ENCODE measurements at regions not wholly inside any gene's neighbourhood (a gene's known extent, or its start where the extent isn't known, plus 50 kb on each side); places are given as distances from the start of the nearest gene placed in this dataset.

DNA sequence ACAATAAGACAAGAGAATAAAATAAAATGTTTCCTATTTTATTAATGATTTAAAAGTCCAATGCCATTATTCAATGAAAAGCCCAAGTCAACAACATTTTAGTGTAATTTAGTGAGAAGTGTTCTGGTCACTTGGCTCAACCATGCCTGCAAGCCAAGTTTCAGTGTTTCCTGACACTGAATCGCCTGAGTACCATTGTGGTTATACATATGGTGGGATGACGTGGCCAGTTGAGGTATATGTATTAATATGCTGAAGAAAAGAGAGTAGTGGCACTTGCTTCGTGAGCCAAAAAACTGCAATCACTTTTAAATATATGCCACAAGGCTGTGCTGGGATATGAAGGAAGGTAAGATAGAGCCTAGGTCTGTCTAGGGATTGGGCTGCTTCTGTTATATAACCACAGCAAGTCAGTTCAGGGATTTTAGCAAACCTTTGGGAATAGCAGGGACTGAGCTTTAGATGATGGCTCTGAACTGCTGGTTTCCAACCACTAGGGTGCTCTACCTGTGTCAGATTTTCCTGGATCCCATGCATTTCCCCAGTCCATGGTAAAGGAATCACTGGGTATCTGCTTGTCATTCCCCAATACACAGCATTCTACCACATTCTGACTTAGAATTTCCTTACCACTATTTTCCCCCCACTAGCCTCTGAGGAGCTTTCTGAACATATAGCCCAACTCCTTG, 214.0 kb upstream of the PRPS1L1 start:
- no peak overlapping the region for H2AFZ ChIP-seq (ENCODE audit: low read depth, low read length)

DNA sequence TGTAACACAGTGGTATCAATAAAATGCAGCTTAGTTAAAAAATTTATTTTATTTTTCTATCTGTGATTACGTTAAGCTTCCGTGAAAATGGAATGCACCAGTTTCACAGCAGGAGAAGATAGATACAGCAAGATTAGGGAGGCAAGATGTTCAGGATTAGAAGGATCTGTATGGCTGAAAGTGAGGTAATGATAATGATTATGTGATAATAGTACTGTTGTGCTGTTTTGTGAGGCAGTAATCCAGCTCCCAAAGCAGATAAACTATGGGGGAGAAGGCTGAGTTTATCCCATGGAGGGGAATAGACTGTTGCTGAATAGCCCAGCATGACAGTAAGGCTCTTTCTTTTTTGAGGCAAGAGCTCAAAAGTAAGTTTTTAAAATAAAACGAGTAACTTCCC, 216.1 kb upstream of the PRPS1L1 start:
- Histone ChIP-seq H3K4me1 (ENCODE audit: insufficient read depth, low read length) (no peaks in the 10 kb centered on the region), H3K9me3 (ENCODE audit: low read length) (no peaks in the 10 kb centered on the region), H3K36me3 (ENCODE audit: insufficient read depth, low read length) (no peaks in the 10 kb centered on the region), H2AFZ (ENCODE audit: low read depth, low read length) (no peak overlapping the region), H3K4me3 (ENCODE audit: low read length) (no peak overlapping the region), H3K27me3 (ENCODE audit: insufficient read depth, low read length) (no peaks in the 10 kb centered on the region)

More for the DNA sequence above, 214.0 kb upstream of the PRPS1L1 start:
- Histone ChIP-seq H3K4me3 (ENCODE audit: low read length) (no peak overlapping the region), H3K4me1 (ENCODE audit: insufficient read depth, low read length) (no peaks in the 10 kb centered on the region), H3K36me3 (ENCODE audit: insufficient read depth, low read length) (no peaks in the 10 kb centered on the region), H3K9me3 (ENCODE audit: low read length) (no peaks in the 10 kb centered on the region), H3K27me3 (ENCODE audit: insufficient read depth, low read length) (no peaks in the 10 kb centered on the region)

DNA sequence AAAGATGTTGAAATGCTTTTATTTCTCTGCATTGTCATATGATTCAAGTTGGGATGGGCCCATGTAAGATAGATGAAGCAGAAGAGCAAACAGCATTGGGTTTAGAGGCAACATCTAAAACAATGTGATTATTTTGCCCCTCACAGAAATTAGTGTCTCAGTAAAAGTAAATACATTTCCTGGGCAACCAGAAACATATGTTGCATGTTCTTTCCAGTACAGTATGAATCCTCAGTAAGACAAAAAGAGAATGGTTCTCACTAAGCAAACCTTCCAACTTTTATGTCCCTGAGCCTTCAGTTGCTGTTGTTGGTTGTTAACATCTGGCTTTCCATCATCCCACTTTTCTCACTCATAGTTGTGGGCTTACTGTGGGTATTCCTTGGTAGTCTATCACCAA, 222.5 kb upstream of the PRPS1L1 start:
- no peak overlapping the region for H2AFZ ChIP-seq (ENCODE audit: low read depth, low read length)
- no peak overlapping the region for H3K4me3 ChIP-seq (ENCODE audit: low read length)
- no peaks in the 10 kb centered on the region for H3K36me3 ChIP-seq (ENCODE audit: insufficient read depth, low read length)
- no peaks in the 10 kb centered on the region for H3K9me3 ChIP-seq (ENCODE audit: low read length)
- no peaks in the 10 kb centered on the region for H3K27me3 ChIP-seq (ENCODE audit: insufficient read depth, low read length)
- H3K4me1 ChIP-seq (ENCODE audit: insufficient read depth, low read length): no peaks in the 10 kb centered on the region

DNA sequence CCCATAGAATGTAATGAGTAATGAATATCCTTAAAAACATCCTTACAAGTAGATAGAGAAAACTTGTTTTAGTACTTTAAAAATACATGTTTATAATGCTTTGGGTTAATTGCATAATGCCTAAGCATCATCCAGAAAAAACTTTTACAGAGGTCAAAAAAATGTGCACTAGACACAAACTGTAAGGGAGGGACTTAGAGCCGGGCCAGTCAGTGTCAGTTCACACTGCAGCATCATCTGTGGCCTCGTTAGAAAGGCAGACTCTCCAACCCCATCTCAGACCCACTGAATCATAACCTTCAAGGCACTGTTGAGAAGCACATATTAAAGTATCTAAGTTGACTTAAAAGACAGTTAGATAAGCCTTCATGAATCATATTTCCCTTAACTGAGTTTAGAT, 230.1 kb upstream of the PRPS1L1 start:
- no peak overlapping the region for H3K4me3 ChIP-seq (ENCODE audit: low read length)
- no peaks in the 10 kb centered on the region for H3K36me3 ChIP-seq (ENCODE audit: insufficient read depth, low read length)
- no peaks in the 10 kb centered on the region for H3K9me3 ChIP-seq (ENCODE audit: low read length)
- H3K27me3 ChIP-seq (ENCODE audit: insufficient read depth, low read length): no peaks in the 10 kb centered on the region
- H3K4me1 ChIP-seq (ENCODE audit: insufficient read depth, low read length): no peaks in the 10 kb centered on the region
- H2AFZ ChIP-seq (ENCODE audit: low read depth, low read length): no peak overlapping the region

DNA sequence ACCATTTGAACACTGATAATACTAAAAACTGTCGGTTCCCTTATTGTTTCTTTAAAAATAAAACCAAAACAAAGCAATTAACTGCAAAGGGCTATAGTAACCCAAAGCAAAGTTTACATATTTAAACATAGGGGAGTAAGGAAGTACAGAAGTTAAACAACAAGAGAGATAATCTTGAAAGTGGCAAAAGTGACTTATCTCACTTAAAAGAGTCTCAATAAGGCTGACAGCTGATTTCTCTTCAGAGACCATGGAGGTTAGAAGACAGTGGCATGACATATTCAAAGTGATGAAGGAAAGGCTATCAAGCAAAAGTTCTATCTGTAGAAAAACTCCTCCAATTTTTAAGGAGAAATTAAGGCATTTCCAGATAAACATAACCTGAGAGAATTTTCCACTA, 233.5 kb upstream of the HDAC9 start:
- H3K27me3 ChIP-seq (ENCODE audit: insufficient read depth, low read length): no peaks in the 10 kb centered on the region
- H3K9me3 ChIP-seq (ENCODE audit: low read length): no peaks in the 10 kb centered on the region
- no peaks in the 10 kb centered on the region for H3K36me3 ChIP-seq (ENCODE audit: insufficient read depth, low read length)
- no peaks in the 10 kb centered on the region for H3K4me1 ChIP-seq (ENCODE audit: insufficient read depth, low read length)
- H2AFZ ChIP-seq (ENCODE audit: low read depth, low read length): no peak overlapping the region
- no peak overlapping the region for H3K4me3 ChIP-seq (ENCODE audit: low read length)

DNA sequence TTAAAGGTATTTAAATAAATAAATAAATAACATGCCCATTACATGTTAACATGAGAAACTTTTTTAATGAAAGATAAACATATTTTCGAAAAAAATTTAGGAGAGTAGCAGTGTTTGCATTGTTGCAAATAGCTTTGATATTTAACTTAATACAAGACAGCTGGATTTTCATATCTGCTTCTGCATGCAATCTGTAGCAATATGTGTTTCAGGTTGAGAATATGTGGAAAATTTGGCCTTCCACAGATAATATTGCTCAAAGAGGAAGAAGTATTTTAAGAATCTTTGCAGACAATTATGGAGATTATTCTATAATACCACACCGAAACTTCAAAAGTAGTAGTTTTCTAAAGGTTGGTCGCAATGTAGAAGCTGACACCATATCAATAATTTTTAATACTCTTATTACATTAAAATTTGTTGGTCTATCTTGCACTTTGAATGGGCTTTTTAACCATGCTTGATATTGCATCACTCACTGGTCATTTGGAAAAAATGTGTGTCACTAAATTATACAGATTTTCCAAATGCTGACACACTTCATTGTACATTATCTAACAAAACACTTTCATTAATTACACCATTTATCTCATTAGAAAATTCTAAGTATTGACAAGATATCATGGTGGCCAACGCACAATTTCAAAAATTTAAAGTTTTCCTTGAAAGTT, 229.8 kb upstream of the HDAC9 start:
- Histone ChIP-seq H3K9me3 (ENCODE audit: low read length) (no peaks in the 10 kb centered on the region), H3K4me1 (ENCODE audit: insufficient read depth, low read length) (no peaks in the 10 kb centered on the region), H3K27me3 (ENCODE audit: insufficient read depth, low read length) (no peaks in the 10 kb centered on the region), H2AFZ (ENCODE audit: low read depth, low read length) (no peak overlapping the region), H3K4me3 (ENCODE audit: low read length) (no peak overlapping the region), H3K36me3 (ENCODE audit: insufficient read depth, low read length) (no peaks in the 10 kb centered on the region)

DNA sequence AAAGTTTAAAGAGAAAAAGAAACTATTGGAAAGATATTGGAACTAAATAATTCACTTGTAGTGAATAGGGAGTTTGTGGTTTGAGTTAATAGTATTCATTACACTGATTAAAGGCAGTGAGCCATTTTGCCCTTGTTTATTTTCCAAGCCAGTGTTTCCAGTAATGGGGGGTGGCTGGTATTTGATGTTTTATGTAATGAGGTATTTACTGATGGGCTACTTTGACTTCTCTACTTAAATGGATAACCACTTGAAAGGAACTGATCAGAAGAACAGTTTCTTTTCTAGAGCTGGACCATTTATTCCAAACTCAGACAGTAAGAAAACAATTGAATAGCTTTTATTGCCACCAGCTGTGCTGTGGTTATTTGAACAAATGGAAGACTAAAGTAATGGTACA, 227.0 kb upstream of the HDAC9 start:
- H3K27me3 ChIP-seq (ENCODE audit: insufficient read depth, low read length): no peaks in the 10 kb centered on the region
- H3K4me3 ChIP-seq (ENCODE audit: low read length): no peak overlapping the region
- no peaks in the 10 kb centered on the region for H3K4me1 ChIP-seq (ENCODE audit: insufficient read depth, low read length)
- H3K36me3 ChIP-seq (ENCODE audit: insufficient read depth, low read length): no peaks in the 10 kb centered on the region
- no peak overlapping the region for H2AFZ ChIP-seq (ENCODE audit: low read depth, low read length)
- no peaks in the 10 kb centered on the region for H3K9me3 ChIP-seq (ENCODE audit: low read length)

DNA sequence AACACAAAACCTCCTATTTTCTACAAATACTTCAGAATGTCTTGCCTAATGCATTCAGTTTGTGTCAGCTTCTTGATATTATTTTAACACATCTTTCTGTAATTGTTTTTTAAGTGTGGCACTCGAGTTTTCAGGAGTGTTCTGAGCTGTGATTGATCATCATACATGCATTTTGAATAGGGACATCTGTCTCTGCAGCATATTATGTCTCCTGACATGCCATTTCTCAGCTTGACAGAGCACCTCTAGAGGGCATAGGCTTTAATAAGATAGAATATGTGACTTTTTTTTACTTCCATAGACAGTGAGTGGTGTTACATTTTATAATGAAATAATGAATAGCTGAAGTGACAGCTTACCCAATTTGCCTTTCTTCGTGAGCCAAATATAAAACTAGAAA, 219.2 kb upstream of the HDAC9 start:
- Histone ChIP-seq H3K4me1 (ENCODE audit: insufficient read depth, low read length) (no peaks in the 10 kb centered on the region), H3K9me3 (ENCODE audit: low read length) (no peaks in the 10 kb centered on the region)

DNA sequence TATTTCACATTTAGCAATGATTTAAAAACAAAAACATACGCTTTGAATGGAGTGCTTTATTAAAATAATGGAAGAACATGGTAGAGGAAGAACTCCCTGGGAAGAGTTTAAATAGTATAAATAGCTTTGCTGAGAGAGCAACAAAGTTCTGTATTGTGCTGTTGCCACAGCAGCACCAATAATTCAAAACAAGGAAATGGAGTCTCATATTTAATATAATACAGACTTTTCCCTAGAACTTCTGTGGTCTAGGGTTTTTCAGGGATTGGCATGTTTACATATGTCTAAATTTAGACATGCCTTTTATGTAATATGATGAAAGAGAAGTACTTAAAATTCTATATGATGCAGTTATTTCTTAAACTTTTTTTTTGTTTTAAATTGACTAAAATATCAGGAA, 217.2 kb upstream of the HDAC9 start:
- Histone ChIP-seq H3K27me3 (ENCODE audit: insufficient read depth, low read length) (no peaks in the 10 kb centered on the region), H3K36me3 (ENCODE audit: insufficient read depth, low read length) (no peaks in the 10 kb centered on the region), H3K4me1 (ENCODE audit: insufficient read depth, low read length) (no peaks in the 10 kb centered on the region), H3K4me3 (ENCODE audit: low read length) (no peak overlapping the region), H2AFZ (ENCODE audit: low read depth, low read length) (no peak overlapping the region), H3K9me3 (ENCODE audit: low read length) (no peaks in the 10 kb centered on the region)

More for the DNA sequence above, 219.2 kb upstream of the HDAC9 start:
- Histone ChIP-seq H3K36me3 (ENCODE audit: insufficient read depth, low read length) (no peaks in the 10 kb centered on the region), H3K27me3 (ENCODE audit: insufficient read depth, low read length) (no peaks in the 10 kb centered on the region), H2AFZ (ENCODE audit: low read depth, low read length) (no peak overlapping the region), H3K4me3 (ENCODE audit: low read length) (no peak overlapping the region)

DNA sequence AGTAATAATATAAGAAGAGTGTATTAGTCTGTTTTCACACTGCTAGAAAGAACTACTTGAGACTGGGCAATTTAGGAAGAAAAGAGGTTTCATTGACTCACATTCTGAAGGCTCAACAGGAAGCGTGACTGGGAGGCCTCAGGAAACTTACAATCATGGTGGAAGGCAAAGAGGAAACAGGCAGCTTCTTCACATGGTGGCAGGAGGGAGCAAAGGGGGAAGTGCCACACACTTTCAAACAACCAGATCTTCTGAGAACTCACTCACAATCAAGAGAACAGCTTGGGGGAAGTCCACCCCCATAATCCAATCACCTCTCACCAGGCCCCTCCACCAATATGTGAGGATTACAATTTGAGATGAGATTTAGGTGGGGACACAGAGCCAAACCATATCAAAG, 212.5 kb upstream of the HDAC9 start:
- Histone ChIP-seq H3K9me3 (ENCODE audit: low read length) (no peaks in the 10 kb centered on the region), H3K4me3 (ENCODE audit: low read length) (no peak overlapping the region), H3K4me1 (ENCODE audit: insufficient read depth, low read length) (no peaks in the 10 kb centered on the region), H3K27me3 (ENCODE audit: insufficient read depth, low read length) (no peaks in the 10 kb centered on the region), H3K36me3 (ENCODE audit: insufficient read depth, low read length) (no peaks in the 10 kb centered on the region), H2AFZ (ENCODE audit: low read depth, low read length) (no peak overlapping the region)

DNA sequence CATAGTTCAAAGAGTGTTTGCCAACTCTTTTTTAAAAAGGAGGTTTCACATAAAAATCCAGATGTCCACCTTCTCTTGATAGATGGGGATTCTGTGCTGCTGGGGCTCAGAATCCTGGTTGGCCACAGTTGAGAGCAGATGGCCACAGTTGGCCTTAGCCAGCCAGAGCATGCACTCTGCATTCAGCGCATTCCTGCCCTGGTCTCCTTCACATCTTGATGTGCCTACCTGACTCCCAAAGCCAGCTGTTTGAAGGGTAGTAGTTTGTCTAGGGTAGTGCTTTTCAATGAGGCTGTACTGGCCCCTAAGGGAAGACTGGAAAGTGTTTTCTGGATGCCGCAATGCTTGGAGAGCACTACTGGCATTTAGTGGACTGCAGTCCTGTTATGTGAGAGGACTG, 208.1 kb upstream of the HDAC9 start:
- H3K4me3 ChIP-seq (ENCODE audit: low read length): no peak overlapping the region

DNA sequence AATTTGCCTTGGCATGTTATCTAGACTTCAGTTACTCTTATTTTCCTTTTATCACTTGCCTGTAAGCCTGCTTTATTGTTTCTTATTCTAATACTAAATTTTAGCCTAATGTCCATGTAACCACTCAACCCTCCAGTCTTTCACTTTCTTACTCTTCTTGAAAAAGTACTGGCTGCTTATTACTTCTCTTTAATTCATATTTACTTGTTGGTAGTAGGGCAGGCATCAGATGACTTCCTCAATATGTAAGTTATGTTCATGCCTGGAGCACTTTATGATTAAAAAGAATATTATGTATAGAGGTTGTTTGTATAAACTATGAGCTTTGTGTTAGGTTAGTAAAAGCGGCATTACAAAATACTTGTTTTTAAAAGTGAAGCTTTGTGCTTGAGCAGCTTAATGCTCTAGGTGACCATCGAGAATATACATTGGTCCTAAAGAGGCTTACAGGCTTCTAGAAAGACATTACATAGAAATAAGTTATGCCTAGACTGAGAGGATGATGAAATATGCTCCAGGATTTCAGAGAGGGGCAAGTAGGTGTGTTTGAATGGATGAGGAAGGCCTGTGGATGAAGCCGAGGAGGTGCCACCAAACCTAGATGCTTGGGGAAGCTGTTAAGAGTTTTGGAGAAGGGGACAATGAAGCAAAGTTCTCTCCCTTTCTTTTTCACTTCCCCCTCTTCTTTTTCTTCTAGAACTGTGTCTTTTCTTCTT, 207.1 kb upstream of the HDAC9 start:
- no peak overlapping the region for H2AFZ ChIP-seq (ENCODE audit: low read depth, low read length)
- no peak overlapping the region for H3K4me3 ChIP-seq (ENCODE audit: low read length)
- no peaks in the 10 kb centered on the region for H3K9me3 ChIP-seq (ENCODE audit: low read length)
- H3K4me1 ChIP-seq (ENCODE audit: insufficient read depth, low read length): no peaks in the 10 kb centered on the region
- H3K27me3 ChIP-seq (ENCODE audit: insufficient read depth, low read length): no peaks in the 10 kb centered on the region
- H3K36me3 ChIP-seq (ENCODE audit: insufficient read depth, low read length): no peaks in the 10 kb centered on the region

More for the DNA sequence above, 208.1 kb upstream of the HDAC9 start:
- Histone ChIP-seq H3K36me3 (ENCODE audit: insufficient read depth, low read length) (no peaks in the 10 kb centered on the region), H3K27me3 (ENCODE audit: insufficient read depth, low read length) (no peaks in the 10 kb centered on the region), H2AFZ (ENCODE audit: low read depth, low read length) (no peak overlapping the region), H3K9me3 (ENCODE audit: low read length) (no peaks in the 10 kb centered on the region), H3K4me1 (ENCODE audit: insufficient read depth, low read length) (no peaks in the 10 kb centered on the region)

DNA sequence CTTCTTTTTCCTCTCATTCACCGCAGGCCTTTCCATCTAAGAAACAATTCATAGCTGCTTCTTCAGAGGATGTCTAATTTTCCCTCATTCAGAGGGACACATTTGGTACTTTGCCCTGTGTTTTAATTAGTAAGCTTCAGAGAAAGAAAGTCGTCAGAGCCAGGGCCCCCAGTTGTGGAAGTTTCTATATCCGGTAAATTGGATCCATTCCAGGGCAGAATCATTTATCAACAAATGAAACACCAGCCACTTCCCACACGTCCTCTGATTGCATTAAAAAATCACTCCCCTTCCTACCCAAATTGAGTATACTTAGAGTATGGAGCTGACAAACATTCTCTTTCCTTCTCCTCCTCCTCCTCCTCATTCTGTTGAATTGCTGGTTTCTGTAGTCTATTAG, 205.8 kb upstream of the HDAC9 start:
- Histone ChIP-seq H3K36me3 (ENCODE audit: insufficient read depth, low read length) (no peaks in the 10 kb centered on the region), H3K27me3 (ENCODE audit: insufficient read depth, low read length) (no peaks in the 10 kb centered on the region), H3K9me3 (ENCODE audit: low read length) (no peaks in the 10 kb centered on the region), H2AFZ (ENCODE audit: low read depth, low read length) (no peak overlapping the region), H3K4me3 (ENCODE audit: low read length) (no peak overlapping the region), H3K4me1 (ENCODE audit: insufficient read depth, low read length) (no peaks in the 10 kb centered on the region)
